Activated naive CD4-positive, alpha-beta T cell treated with anti-CD3 and anti-CD28 coated beads, Interleukin-2, amount 50 U/mL, for 24 hours (primary cell): ENCODE measurements at regions not wholly inside any gene's neighbourhood (a gene's known extent, or its start where the extent isn't known, plus 50 kb on each side); places are given as distances from the start of the nearest gene placed in this dataset.
"Not testable (repeated sequence)": the region's sequence is repeated elsewhere in the genome, so short reads cannot be mapped to it uniquely, and the experiment has no call there.

Source experiments
- H3K27ac Mint-ChIP-seq: one replicate; pipeline ENCODE4 v1.8.0; 2021; ENCODE audit warnings: mild to moderate bottlenecking, mixed read lengths
- H3K27me3 Mint-ChIP-seq: one replicate; pipeline ENCODE4 v1.8.0; 2021; ENCODE audit warnings: mixed read lengths
- H3K36me3 Mint-ChIP-seq: one replicate; pipeline ENCODE4 v1.8.0; 2021; ENCODE audit warnings: mixed read lengths
- H3K4me1 Mint-ChIP-seq: one replicate; pipeline ENCODE4 v1.8.0; 2021; ENCODE audit warnings: mixed read lengths
- H3K4me3 Mint-ChIP-seq: one replicate; pipeline ENCODE4 v1.8.0; 2021; ENCODE audit warnings: mild to moderate bottlenecking, mixed read lengths
- H3K9me3 Mint-ChIP-seq: one replicate; pipeline ENCODE4 v1.8.0; 2021; ENCODE audit warnings: mixed read lengths

DNA sequence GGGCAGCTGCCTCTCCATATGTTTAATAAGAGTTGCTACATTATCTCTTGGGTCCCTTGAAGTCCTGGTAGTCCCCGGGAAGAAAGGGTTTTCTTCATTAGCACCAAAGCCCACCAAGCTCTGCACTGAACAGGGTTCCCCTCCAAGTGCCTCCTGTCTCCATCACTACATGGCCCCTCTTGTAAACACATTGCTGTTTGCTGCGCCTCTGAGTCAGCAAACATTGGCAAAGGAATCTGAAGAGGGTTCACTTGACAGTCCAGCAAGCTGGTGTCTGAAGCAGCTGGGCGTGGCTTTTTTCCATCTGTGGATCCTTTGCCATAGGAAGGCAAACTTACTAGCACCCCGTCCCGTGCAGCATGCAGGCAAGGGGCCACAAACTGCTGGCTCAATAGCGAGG lies 82.8 kb downstream of the TEX51 start:
- peaks cover 1% of the 10 kb centered on the region for H3K27me3 Mint-ChIP-seq

GRCh38 chr2:126982935-126983334 lies 84.2 kb downstream of the TEX51 start:
- Mint-ChIP-seq H3K4me1 (no peaks in the 10 kb centered on the region), H3K27ac (no peak overlapping the region), H3K27me3 (peaks cover 6% of the 10 kb centered on the region)

More for the DNA sequence above, 82.8 kb downstream of the TEX51 start:
- Mint-ChIP-seq H3K27ac (no peak overlapping the region), H3K4me3 (no peak overlapping the region), H3K9me3 (no peaks in the 10 kb centered on the region), H3K4me1 (no peaks in the 10 kb centered on the region), H3K36me3 (no peaks in the 10 kb centered on the region)

GRCh38 chr2:126986631-126987187 lies 88.0 kb downstream of the TEX51 start:
- Mint-ChIP-seq H3K36me3 (no peaks in the 10 kb centered on the region), H3K4me1 (no peaks in the 10 kb centered on the region), H3K27me3 (peaks cover 17% of the 10 kb centered on the region)

More at GRCh38 chr2:126982935-126983334, 84.2 kb downstream of the TEX51 start:
- Mint-ChIP-seq H3K9me3 (no peaks in the 10 kb centered on the region), H3K36me3 (no peaks in the 10 kb centered on the region), H3K4me3 (no peak overlapping the region)

GRCh38 chr2:126988482-126988881 lies 89.8 kb downstream of the TEX51 start:
- H3K27ac Mint-ChIP-seq = no peak overlapping the region
- no peaks in the 10 kb centered on the region for H3K36me3 Mint-ChIP-seq
- no peak overlapping the region for H3K4me3 Mint-ChIP-seq
- H3K27me3 Mint-ChIP-seq = peaks cover 21% of the 10 kb centered on the region
- H3K4me1 Mint-ChIP-seq = no peaks in the 10 kb centered on the region
- H3K9me3 Mint-ChIP-seq = no peaks in the 10 kb centered on the region

More at GRCh38 chr2:126986631-126987187, 88.0 kb downstream of the TEX51 start:
- Mint-ChIP-seq H3K4me3 (no peak overlapping the region), H3K27ac (no peak overlapping the region), H3K9me3 (no peaks in the 10 kb centered on the region)

DNA sequence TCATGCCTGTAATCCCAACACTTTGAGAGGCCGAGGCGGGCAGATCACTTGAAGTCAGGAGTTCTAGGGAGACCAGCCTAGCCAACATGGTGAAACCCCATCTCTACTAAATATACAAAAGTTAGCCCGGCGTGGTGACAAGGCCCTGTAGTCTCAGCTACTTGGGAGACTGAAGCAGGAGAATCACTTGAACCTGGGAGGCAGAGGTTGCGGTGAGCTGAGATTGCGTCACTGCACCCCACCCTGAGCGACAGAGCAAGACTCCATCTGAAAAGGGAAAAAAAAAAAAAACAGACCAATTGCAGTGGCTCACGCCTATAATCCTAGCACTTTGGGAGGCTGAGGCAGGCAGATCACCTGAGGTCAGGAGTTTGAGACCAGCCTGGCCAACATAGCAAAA lies 90.4 kb downstream of the TEX51 start:
- not testable (repeated sequence) for H3K27ac Mint-ChIP-seq

GRCh38 chr2:126990200-126990599 lies 91.5 kb downstream of the TEX51 start:
- no peaks in the 10 kb centered on the region for H3K36me3 Mint-ChIP-seq
- H3K27ac Mint-ChIP-seq = no peak overlapping the region
- no peak overlapping the region for H3K4me3 Mint-ChIP-seq
- H3K27me3 Mint-ChIP-seq = peaks cover 21% of the 10 kb centered on the region
- no peaks in the 10 kb centered on the region for H3K9me3 Mint-ChIP-seq
- H3K4me1 Mint-ChIP-seq = no peaks in the 10 kb centered on the region

More for the DNA sequence above, 90.4 kb downstream of the TEX51 start:
- H3K9me3 Mint-ChIP-seq, H3K4me1 Mint-ChIP-seq, H3K4me3 Mint-ChIP-seq, H3K36me3 Mint-ChIP-seq: not testable (repeated sequence)
- H3K27me3 Mint-ChIP-seq = peaks cover 21% of the 10 kb centered on the region

- no peaks in the 10 kb centered on the region for H3K36me3 Mint-ChIP-seq
- no peaks in the 10 kb centered on the region for H3K4me1 Mint-ChIP-seq
- no peaks in the 10 kb centered on the region for H3K9me3 Mint-ChIP-seq
- H3K27me3 Mint-ChIP-seq = peaks cover 20% of the 10 kb centered on the region
- H3K27ac Mint-ChIP-seq = no peak overlapping the region
- no peak overlapping the region for H3K4me3 Mint-ChIP-seq
Measured at GRCh38 chr2:126990605-126991532, 92.2 kb downstream of the TEX51 start.

DNA sequence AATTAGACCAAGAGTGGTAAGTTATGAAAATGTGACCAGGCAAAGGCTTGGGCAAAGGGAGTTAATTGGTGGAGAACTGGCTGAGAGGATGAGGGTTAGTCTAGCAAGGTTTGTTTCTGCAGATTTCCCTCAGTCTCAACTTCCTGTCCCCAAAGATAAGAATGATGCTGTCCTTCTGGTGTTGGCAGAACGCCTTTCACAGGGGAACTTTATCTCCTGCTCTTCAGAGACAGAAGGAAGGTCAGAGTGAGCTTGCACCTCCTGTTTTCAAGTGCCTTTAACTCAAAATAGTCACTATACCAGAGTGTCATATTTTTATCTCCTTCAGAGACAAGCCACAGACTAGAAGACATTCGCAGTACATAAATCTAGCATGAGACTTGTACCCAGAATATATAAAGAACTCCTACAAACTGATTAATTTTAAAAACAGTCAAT lies 95.7 kb downstream of the TEX51 start:
- peaks cover 12% of the 10 kb centered on the region for H3K27me3 Mint-ChIP-seq
- H3K4me3 Mint-ChIP-seq = no peak overlapping the region
- no peaks in the 10 kb centered on the region for H3K9me3 Mint-ChIP-seq
- H3K36me3 Mint-ChIP-seq = no peaks in the 10 kb centered on the region
- no peaks in the 10 kb centered on the region for H3K4me1 Mint-ChIP-seq
- H3K27ac Mint-ChIP-seq = no peak overlapping the region

DNA sequence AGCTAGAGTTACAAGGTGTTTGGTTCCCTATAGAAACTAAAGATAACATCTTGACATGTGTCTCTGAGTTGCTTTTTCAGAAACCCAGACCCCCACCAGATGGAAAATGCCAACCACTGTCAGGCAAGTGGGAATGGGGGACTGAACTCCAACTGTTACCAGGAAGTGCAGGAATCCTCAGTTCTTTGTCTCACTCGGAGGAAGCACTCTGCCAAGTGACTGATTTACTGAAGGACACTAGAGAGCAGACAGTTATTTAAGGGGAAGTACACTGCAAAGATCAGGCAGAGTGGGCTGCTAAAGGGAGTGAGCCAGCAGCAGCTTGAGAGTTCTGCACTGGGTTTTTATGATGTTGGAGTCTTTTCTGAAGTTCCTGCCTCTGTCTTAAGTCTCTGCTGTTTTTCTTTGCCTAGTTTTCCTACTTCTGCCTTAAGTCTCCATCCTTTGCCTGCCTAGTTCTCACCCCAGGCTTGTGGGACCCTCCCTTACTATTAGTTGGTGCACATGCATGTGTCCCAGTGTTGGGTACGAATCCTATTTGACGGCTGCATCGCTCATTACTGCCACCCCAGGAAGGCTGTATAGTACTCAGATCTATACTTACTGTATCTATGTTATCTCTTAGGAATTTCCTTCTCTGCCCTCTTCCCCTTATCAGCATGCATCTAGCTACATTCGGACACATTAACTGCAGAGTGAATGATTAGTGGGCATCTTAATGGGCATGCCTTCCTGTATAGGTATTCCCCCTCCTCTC lies 97.1 kb downstream of the TEX51 start:
- no peaks in the 10 kb centered on the region for H3K4me1 Mint-ChIP-seq
- H3K27ac Mint-ChIP-seq = no peak overlapping the region
- peaks cover 6% of the 10 kb centered on the region for H3K27me3 Mint-ChIP-seq
- H3K9me3 Mint-ChIP-seq = no peaks in the 10 kb centered on the region
- no peaks in the 10 kb centered on the region for H3K36me3 Mint-ChIP-seq
- H3K4me3 Mint-ChIP-seq = no peak overlapping the region

DNA sequence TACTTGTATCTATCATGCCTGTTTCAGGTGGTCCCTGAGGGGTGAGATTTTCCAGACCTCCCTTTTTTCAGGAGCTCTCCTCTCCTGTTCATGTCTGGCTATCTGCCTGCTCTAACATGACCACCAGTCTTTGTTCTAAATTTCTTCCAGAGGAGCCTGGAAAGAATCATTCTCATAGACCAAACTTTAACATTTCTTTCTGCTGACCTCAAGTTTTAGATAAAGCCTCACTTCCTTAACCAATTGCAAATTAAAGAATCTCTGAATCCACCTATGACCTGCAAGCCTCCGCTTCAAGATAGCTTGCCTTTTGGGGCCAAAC lies 97.6 kb downstream of the TEX51 start:
- Mint-ChIP-seq H3K27me3 (peaks cover 6% of the 10 kb centered on the region), H3K36me3 (no peaks in the 10 kb centered on the region), H3K27ac (no peak overlapping the region), H3K4me1 (no peaks in the 10 kb centered on the region), H3K9me3 (no peaks in the 10 kb centered on the region), H3K4me3 (no peak overlapping the region)
